HCT116 (cell line): ENCODE measurements at regions not wholly inside any gene's neighbourhood (a gene's known extent, or its start where the extent isn't known, plus 50 kb on each side); places are given as distances from the start of the nearest gene placed in this dataset.

Source experiments
- ATAC-seq: fragments of 200-7000 bp; cut with Tn5 transposase; 2 replicates; pipeline ENCODE4 v1.9.1; 2020; ENCODE audit warnings: mild to moderate bottlenecking, moderate library complexity
- BruUV-seq: library from RNA; stranded (reverse); fragments of 400-500 nt; replicated peaks from 2 replicates; lab custom pipeline; 2021; lab: Mats Ljungman, UMichigan
- CTCF ChIA-PET: fragments of 300-600 bp; sonication (Branson Sonifier 250); formaldehyde crosslinking; loops from one replicate; lab custom pipeline; 2021; ENCODE audit warnings: antibody characterized with exemption; lab: Charles Lee
- POLR2A ChIA-PET: fragments of 300-600, 350-600 bp; sonication (Branson Sonifier 250); formaldehyde crosslinking; loops from one replicate; lab custom pipeline; 2021; ENCODE audit warnings: antibody characterized with exemption; lab: Charles Lee
- RAD21 ChIA-PET, 2 experiments: fragments of 300-600 bp; sonication (Branson Sonifier 250); formaldehyde crosslinking; loops; one replicate each; lab custom pipeline; 2023; ENCODE audit warnings: low total read pairs in 2 of 2; ENCODE audit not compliant: uncharacterized antibody in 2 of 2, unreplicated experiment in 2 of 2, low non-redundant PET in 1 of 2; lab: Charles Lee
- DNase-seq: peaks from one replicate; pipeline ENCODE4 v3.0.0-alpha.2; 2010; ENCODE audit warnings: low read depth, low spot score
- H2AFZ ChIP-seq: fragments of 200-600 bp; shearing (Covaris generic), sonication (generic); 2 replicates; pipeline ENCODE4 v1.6.1; 2017; ENCODE audit warnings: low read depth, mixed run types, mixed read lengths, antibody characterized with exemption, low read length; ENCODE audit not compliant: poor library complexity, severe bottlenecking
- H3K27ac ChIP-seq: 2 replicates; pipeline ENCODE4 v1.5.1; 2012; ENCODE audit warnings: low read depth, low read length
- H3K27me3 ChIP-seq: fragments of 200-600 bp; sonication (generic); 2 replicates; pipeline ENCODE4 v1.6.1; 2016; ENCODE audit warnings: mixed run types, low read length, mixed read lengths; ENCODE audit not compliant: insufficient read depth
- H3K36me3 ChIP-seq, 2 experiments: fragments of 200-500 bp in 1 of 2; fragments of 200-600 bp in 1 of 2; sonication (Bioruptor generic) in 1 of 2; sonication (generic) in 1 of 2; 2 replicates each; pipeline versions ENCODE4 v1.5.1 to v1.6.1; 2014 to 2016; ENCODE audit warnings: low read length in 2 of 2, inconsistent platforms in 1 of 2, mixed read lengths in 1 of 2, mixed run types in 1 of 2; ENCODE audit not compliant: insufficient read depth in 2 of 2, control insufficient read depth in 1 of 2
- H3K4me1 ChIP-seq, 2 experiments: fragments of 200-600 bp in 1 of 2; sonication (generic) in 1 of 2; 2 replicates each; pipeline versions ENCODE4 v1.5.1 to v1.6.1; 2012 to 2017; ENCODE audit warnings: low read length in 2 of 2, inconsistent platforms in 1 of 2, mild to moderate bottlenecking in 1 of 2, mixed read lengths in 1 of 2, mixed run types in 1 of 2, moderate library complexity in 1 of 2; ENCODE audit not compliant: insufficient read depth in 2 of 2, control insufficient read depth in 1 of 2
- H3K4me2 ChIP-seq: fragments of 200-600 bp; sonication (generic); 2 replicates; pipeline ENCODE4 v1.6.1; 2017; ENCODE audit warnings: mixed run types, low read length, mixed read lengths
- H3K4me3 ChIP-seq, 2 experiments: fragments of 200-600 bp in 1 of 2; sonication (generic) in 1 of 2; replicated peaks in 1 of 2; 2 replicates each; pipeline ENCODE4 v1.5.1; 2011 to 2016; ENCODE audit warnings: low read length in 2 of 2, control low read depth in 1 of 2, low read depth in 1 of 2, mild to moderate bottlenecking in 1 of 2, mixed read lengths in 1 of 2, mixed run types in 1 of 2
- H3K79me2 ChIP-seq: fragments of 200-600 bp; sonication (generic); 2 replicates; pipeline ENCODE4 v1.6.1; 2017; ENCODE audit warnings: mild to moderate bottlenecking, mixed run types, low read length, moderate library complexity, mixed read lengths; ENCODE audit not compliant: insufficient read depth
- H3K9ac ChIP-seq: fragments of 200-600 bp; sonication (generic); 2 replicates; pipeline ENCODE4 v1.6.1; 2016; ENCODE audit warnings: low read length, mixed read lengths
- H3K9me2 ChIP-seq: fragments of 200-600 bp; sonication (generic), shearing (Covaris generic); 2 replicates; pipeline ENCODE4 v1.6.1; 2017; ENCODE audit warnings: mixed run types, mild to moderate bottlenecking, moderate library complexity; ENCODE audit not compliant: insufficient read depth
- H3K9me3 ChIP-seq, 2 experiments: fragments of 200-500 bp in 1 of 2; fragments of 200-600 bp in 1 of 2; sonication (Bioruptor generic) in 1 of 2; sonication (generic) in 1 of 2; 2 replicates each; pipeline ENCODE4 v1.6.1; 2014 to 2017; ENCODE audit warnings: low read length in 2 of 2, mixed read lengths in 2 of 2, inconsistent platforms in 1 of 2, low read depth in 1 of 2, mild to moderate bottlenecking in 1 of 2, mixed run types in 1 of 2, moderate library complexity in 1 of 2; ENCODE audit not compliant: control insufficient read depth in 1 of 2, insufficient read depth in 1 of 2
- H4K20me1 ChIP-seq: fragments of 200-600 bp; sonication (generic), shearing (Covaris generic); 2 replicates; pipeline ENCODE4 v1.6.1; 2017; ENCODE audit warnings: mixed run types, mild to moderate bottlenecking, moderate library complexity; ENCODE audit not compliant: insufficient read depth
- CEBPB ChIP-seq: IDR thresholded peaks from 2 replicates; pipeline ENCODE4 v1.6.1; 2012; ENCODE audit warnings: low read depth
- CTCF ChIP-seq, 3 experiments: fragments of 200-600 bp in 1 of 3; sonication (generic) in 1 of 3; IDR thresholded peaks in 2 of 3; conservative IDR thresholded peaks in 1 of 3; 2 replicates each; pipeline ENCODE4 v1.5.1; 2012 to 2017; ENCODE audit warnings: low read depth in 2 of 3, low read length in 2 of 3, antibody characterized with exemption in 1 of 3, borderline replicate concordance in 1 of 3, control low read depth in 1 of 3, mild to moderate bottlenecking in 1 of 3, mixed read lengths in 1 of 3, mixed run types in 1 of 3, moderate library complexity in 1 of 3; ENCODE audit not compliant: insufficient read depth in 1 of 3
- EGR1 ChIP-seq: IDR thresholded peaks from 2 replicates; pipeline ENCODE4 v1.6.1; 2012; ENCODE audit warnings: low read depth
- ELF1 ChIP-seq: IDR thresholded peaks from 2 replicates; pipeline ENCODE4 v1.6.1; 2012; ENCODE audit warnings: low read depth, borderline replicate concordance
- EZH2 ChIP-seq: fragments of 200-600 bp; sonication (generic); IDR thresholded peaks from 2 replicates; pipeline ENCODE4 v1.6.1; 2017; ENCODE audit warnings: antibody characterized with exemption, mixed run types
- FOSL1 ChIP-seq: IDR thresholded peaks from 2 replicates; pipeline ENCODE4 v1.6.1; 2012; ENCODE audit warnings: low read depth
- JUND ChIP-seq: IDR thresholded peaks from 2 replicates; pipeline ENCODE4 v1.6.1; 2012
- POLR2A ChIP-seq: IDR thresholded peaks from 2 replicates; pipeline ENCODE4 v1.7.0; 2011; ENCODE audit warnings: borderline replicate concordance; ENCODE audit not compliant: insufficient read depth, insufficient read length; ENCODE audit errors: extremely low read depth
- POLR2AphosphoS5 ChIP-seq: IDR thresholded peaks from 2 replicates; pipeline ENCODE4 v1.6.1; 2011; ENCODE audit warnings: mild to moderate bottlenecking, low read depth, low read length, moderate library complexity
- REST ChIP-seq: IDR thresholded peaks from 2 replicates; pipeline ENCODE4 v1.6.1; 2012; ENCODE audit warnings: low read depth
- SRF ChIP-seq: IDR thresholded peaks from 2 replicates; pipeline ENCODE4 v1.6.1; 2012; ENCODE audit warnings: low read depth
- ZFX ChIP-seq: fragments of 450-650 bp; IDR thresholded peaks from 2 replicates; pipeline ENCODE4 v1.6.1; 2017
- ZNF274 ChIP-seq: fragments of 200-500 bp; sonication (Bioruptor generic); IDR thresholded peaks from 2 replicates; pipeline ENCODE4 v1.6.1; 2014; ENCODE audit warnings: mild to moderate bottlenecking, low read depth, low read length, inconsistent platforms
- intact Hi-C: fragments of 100-400 bp; cut with micrococcal nuclease; formaldehyde crosslinking; loops from 2 replicates; pipeline ENCODE4 v1.10.0; 2022

GRCh38 chr14:84087986-84088531, 1441.9 kb upstream of the FLRT2 start:
- ATAC-seq, result no peak
- Histone ChIP-seq H3K27me3 (no peaks in the 10 kb centered on the region), H3K9me2 (no peaks in the 10 kb centered on the region)
- no peak for TF ChIP-seq FOSL1
- TF ChIP-seq JUND, result no peak
- TF ChIP-seq POLR2A, result no peak
- TF ChIP-seq CTCF (IDR thresholded peaks at IDR 0.05 in 2 of 3, conservative IDR thresholded peaks at IDR 0.05 in 1 of 3; ENCODE audit: borderline replicate concordance in 1 of 3, insufficient read depth in 1 of 3, low read depth in 2 of 3, low read length in 2 of 3), result no peak
- TF ChIP-seq SRF, result no peak
- no peak for TF ChIP-seq ZNF274
- TF ChIP-seq CEBPB, result no peak
- TF ChIP-seq EZH2, result no peak
- TF ChIP-seq POLR2AphosphoS5, result no peak
- TF ChIP-seq ZFX, result no peak
- no peak for TF ChIP-seq ELF1
- no peak for TF ChIP-seq EGR1
- TF ChIP-seq REST, result no peak
- TF ChIP-seq, all 23 proteins: peak for 0
- no peak overlapping the region for H3K4me3 ChIP-seq
- RAD21 ChIA-PET, result no interaction called here
- no peak for DNase-seq
- intact Hi-C loops, result no loop called here
- CTCF ChIA-PET, result no interaction called here
- no peak overlapping the region for H3K4me2 ChIP-seq
- no peak overlapping the region for H2AFZ ChIP-seq
- no TSS peak for BruUV-seq
- POLR2A ChIA-PET, result no interaction called here
- no peaks in the 10 kb centered on the region for H3K79me2 ChIP-seq
- no peak overlapping the region for H3K9ac ChIP-seq
- no peaks in the 10 kb centered on the region for H3K4me1 ChIP-seq
- peaks cover 0 to 17% of the 10 kb centered on the region in 2 experiments; a peak in 2 of 4 replicates for H3K9me3 ChIP-seq
- H3K27ac ChIP-seq, result no peak overlapping the region
- H4K20me1 ChIP-seq, result no peaks in the 10 kb centered on the region
- H3K36me3 ChIP-seq, result no peaks in the 10 kb centered on the region
